ENCODE measurements at regions not wholly inside any gene's neighbourhood (a gene's known extent, or its start where the extent isn't known, plus 50 kb on each side); places are given as distances from the start of the nearest gene placed in this dataset.

- Mint-ChIP-seq H3K27me3 (peaks cover 0 to 1% of the 10 kb centered on the region in 2 donors), H3K36me3 (no peaks in the 10 kb centered on the region), H3K27ac (no peak overlapping the region), H3K4me3 (no peak overlapping the region), H3K9me3 (peaks cover 0 to 3% (median 0%) of the 10 kb centered on the region in 5 donors), H3K4me1 (no peaks in the 10 kb centered on the region)
- ChIA-PET CTCF (no interaction called here), POLR2A (no interaction called here)
- Histone ChIP-seq H3K27ac (ENCODE audit: low read depth, low read length) (no peak overlapping the region), H3K27me3 (ENCODE audit: insufficient read depth, low read length, poor library complexity, severe bottlenecking) (no peaks in the 10 kb centered on the region), H3K4me1 (ENCODE audit: insufficient read depth, low read length) (no peaks in the 10 kb centered on the region), H3K9me3 (ENCODE audit: low read length) (no peaks in the 10 kb centered on the region), H3K4me3 (ENCODE audit: low read length) (no peak overlapping the region), H3K36me3 (ENCODE audit: insufficient read depth, low read length) (no peaks in the 10 kb centered on the region)
- DNase-seq = no peak
Observed at GRCh38 chr20:60591172-60591799, 633.1 kb downstream of the CDH26 start.

GRCh38 chr20:60598528-60598927 lies 640.3 kb downstream of the CDH26 start:
- no peak for DNase-seq
- H3K9me3 ChIP-seq (ENCODE audit: low read length) = no peaks in the 10 kb centered on the region
- POLR2A ChIA-PET = no interaction called here
- H3K4me1 ChIP-seq (ENCODE audit: insufficient read depth, low read length) = no peaks in the 10 kb centered on the region
- no peak overlapping the region for H3K4me3 ChIP-seq (ENCODE audit: low read length)
- Mint-ChIP-seq H3K27me3 (peaks cover 0 to 2% of the 10 kb centered on the region in 2 donors), H3K4me3 (no peak overlapping the region), H3K36me3 (no peaks in the 10 kb centered on the region), H3K4me1 (no peaks in the 10 kb centered on the region), H3K27ac (no peak overlapping the region), H3K9me3 (peaks cover 0 to 7% (median 0%) of the 10 kb centered on the region in 5 donors)
- CTCF ChIA-PET = no interaction called here
- no peaks in the 10 kb centered on the region for H3K27me3 ChIP-seq (ENCODE audit: insufficient read depth, low read length, poor library complexity, severe bottlenecking)
- no peaks in the 10 kb centered on the region for H3K36me3 ChIP-seq (ENCODE audit: insufficient read depth, low read length)
- no peak overlapping the region for H3K27ac ChIP-seq (ENCODE audit: low read depth, low read length)

- Mint-ChIP-seq H3K9me3 (peaks cover 0 to 7% (median 0%) of the 10 kb centered on the region in 5 donors), H3K27ac (no peak overlapping the region), H3K27me3 (peaks cover 0 to 2% of the 10 kb centered on the region in 2 donors), H3K36me3 (no peaks in the 10 kb centered on the region), H3K4me3 (no peak overlapping the region), H3K4me1 (no peaks in the 10 kb centered on the region)
- no peaks in the 10 kb centered on the region for H3K36me3 ChIP-seq (ENCODE audit: insufficient read depth, low read length)
- H3K4me3 ChIP-seq (ENCODE audit: low read length) = no peak overlapping the region
- H3K9me3 ChIP-seq (ENCODE audit: low read length) = no peaks in the 10 kb centered on the region
- no peaks in the 10 kb centered on the region for H3K27me3 ChIP-seq (ENCODE audit: insufficient read depth, low read length, poor library complexity, severe bottlenecking)
- CTCF ChIA-PET = no interaction called here
- H3K4me1 ChIP-seq (ENCODE audit: insufficient read depth, low read length) = no peaks in the 10 kb centered on the region
- H3K27ac ChIP-seq (ENCODE audit: low read depth, low read length) = no peak overlapping the region
- DNase-seq = no peak
- POLR2A ChIA-PET = no interaction called here
Observed at GRCh38 chr20:60599381-60599780, 641.2 kb downstream of the CDH26 start.

GRCh38 chr20:60600036-60600435 lies 641.8 kb downstream of the CDH26 start:
- Mint-ChIP-seq H3K4me3 (no peak overlapping the region), H3K9me3 (peaks cover 0 to 7% (median 0%) of the 10 kb centered on the region in 5 donors), H3K27ac (no peak overlapping the region), H3K36me3 (no peaks in the 10 kb centered on the region), H3K4me1 (no peaks in the 10 kb centered on the region), H3K27me3 (peaks cover 0 to 2% of the 10 kb centered on the region in 2 donors)
- Histone ChIP-seq H3K27ac (ENCODE audit: low read depth, low read length) (no peak overlapping the region), H3K27me3 (ENCODE audit: insufficient read depth, low read length, poor library complexity, severe bottlenecking) (no peaks in the 10 kb centered on the region), H3K4me1 (ENCODE audit: insufficient read depth, low read length) (no peaks in the 10 kb centered on the region), H3K4me3 (ENCODE audit: low read length) (no peak overlapping the region), H3K9me3 (ENCODE audit: low read length) (no peaks in the 10 kb centered on the region), H3K36me3 (ENCODE audit: insufficient read depth, low read length) (no peaks in the 10 kb centered on the region)
- ChIA-PET CTCF (no interaction called here), POLR2A (no interaction called here)
- no peak for DNase-seq

- Histone ChIP-seq H3K4me3 (ENCODE audit: low read length) (no peak overlapping the region), H3K36me3 (ENCODE audit: insufficient read depth, low read length) (no peaks in the 10 kb centered on the region), H3K27me3 (ENCODE audit: insufficient read depth, low read length, poor library complexity, severe bottlenecking) (no peaks in the 10 kb centered on the region), H3K9me3 (ENCODE audit: low read length) (no peaks in the 10 kb centered on the region), H3K4me1 (ENCODE audit: insufficient read depth, low read length) (no peaks in the 10 kb centered on the region), H3K27ac (ENCODE audit: low read depth, low read length) (no peak overlapping the region)
- Mint-ChIP-seq H3K4me3 (no peak overlapping the region), H3K36me3 (no peaks in the 10 kb centered on the region), H3K27me3 (peaks cover 4 to 6% of the 10 kb centered on the region in 2 donors), H3K9me3 (peaks cover 0 to 3% (median 0%) of the 10 kb centered on the region in 5 donors), H3K27ac (no peak overlapping the region), H3K4me1 (no peaks in the 10 kb centered on the region)
- no peak for DNase-seq
- CTCF ChIA-PET = no interaction called here
- POLR2A ChIA-PET = no interaction called here
Observed at GRCh38 chr20:60624066-60624465, 628.0 kb upstream of the CDH4 start.

DNA sequence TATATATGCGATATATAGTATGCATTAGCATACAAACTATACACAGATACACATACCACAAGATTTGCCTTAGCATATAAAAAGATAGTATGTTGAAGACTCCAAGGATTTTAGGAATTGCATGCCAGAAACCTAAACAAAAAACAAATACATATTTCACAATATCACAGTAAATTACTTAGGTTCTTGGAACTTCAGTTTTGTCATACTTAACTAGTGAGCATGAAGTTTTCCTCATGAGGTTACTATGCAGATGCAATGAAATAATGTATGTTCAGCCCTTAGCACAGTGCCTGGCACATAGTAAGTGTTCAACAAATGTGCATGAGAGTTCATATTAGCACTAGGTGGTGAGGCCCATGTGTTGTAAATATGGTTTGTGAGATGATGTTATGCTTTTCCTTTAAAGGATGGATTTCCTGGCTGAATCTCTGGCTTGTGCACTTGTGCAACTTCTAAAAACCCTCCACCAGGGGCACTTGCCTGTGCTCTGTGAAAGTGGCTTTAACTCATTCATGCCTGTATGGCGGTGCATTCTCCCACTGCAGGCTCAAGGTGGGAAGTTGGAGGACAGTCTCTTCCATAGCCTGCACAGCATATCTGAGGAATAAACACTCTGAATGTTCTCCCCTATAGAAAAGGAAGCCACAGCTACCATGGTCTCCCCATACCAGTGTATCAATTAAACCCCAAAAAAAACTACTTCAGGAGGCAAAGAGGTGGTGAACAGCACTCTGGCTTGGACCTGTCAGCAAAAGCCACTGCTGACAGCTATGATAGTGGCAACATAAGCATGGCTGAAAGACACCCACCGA lies 624.1 kb upstream of the CDH4 start:
- no peaks in the 10 kb centered on the region for H3K9me3 ChIP-seq (ENCODE audit: low read length)
- no peak for DNase-seq
- Mint-ChIP-seq H3K4me3 (no peak overlapping the region), H3K27ac (no peak overlapping the region), H3K27me3 (no peaks in the 10 kb centered on the region), H3K9me3 (no peaks in the 10 kb centered on the region), H3K36me3 (no peaks in the 10 kb centered on the region), H3K4me1 (no peaks in the 10 kb centered on the region)
- no peak overlapping the region for H3K27ac ChIP-seq (ENCODE audit: low read depth, low read length)
- POLR2A ChIA-PET = no interaction called here
- H3K36me3 ChIP-seq (ENCODE audit: insufficient read depth, low read length) = no peaks in the 10 kb centered on the region
- H3K27me3 ChIP-seq (ENCODE audit: insufficient read depth, low read length, poor library complexity, severe bottlenecking) = no peaks in the 10 kb centered on the region
- CTCF ChIA-PET = no interaction called here
- H3K4me1 ChIP-seq (ENCODE audit: insufficient read depth, low read length) = no peaks in the 10 kb centered on the region
- no peak overlapping the region for H3K4me3 ChIP-seq (ENCODE audit: low read length)

DNA sequence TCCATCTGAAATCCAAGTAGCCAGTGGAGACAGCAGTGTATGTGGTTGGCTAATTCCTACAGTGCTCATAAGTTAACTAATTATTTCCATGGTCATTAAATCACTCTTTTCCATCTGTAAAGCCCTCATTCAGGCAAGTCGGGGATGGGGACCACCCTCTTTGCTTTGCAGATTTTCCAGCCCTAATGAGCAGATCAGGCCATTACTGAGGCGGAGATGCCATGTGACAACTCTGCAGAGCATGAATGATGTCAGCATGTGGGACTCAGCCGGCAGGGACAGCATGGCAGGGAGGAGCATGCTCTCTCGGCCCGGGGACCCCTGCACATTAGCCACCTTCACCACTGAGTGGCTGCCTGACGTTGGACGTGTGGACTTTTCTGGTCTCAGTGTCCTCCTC lies 623.3 kb upstream of the CDH4 start:
- H3K36me3 Mint-ChIP-seq = no peaks in the 10 kb centered on the region

GRCh38 chr20:60629206-60629605 lies 622.9 kb upstream of the CDH4 start:
- H3K4me1 Mint-ChIP-seq = no peaks in the 10 kb centered on the region

More for the DNA sequence above, 623.3 kb upstream of the CDH4 start:
- Mint-ChIP-seq H3K4me1 (no peaks in the 10 kb centered on the region), H3K4me3 (no peak overlapping the region), H3K9me3 (no peaks in the 10 kb centered on the region), H3K27me3 (no peaks in the 10 kb centered on the region), H3K27ac (no peak overlapping the region)
- Histone ChIP-seq H3K27me3 (ENCODE audit: insufficient read depth, low read length, poor library complexity, severe bottlenecking) (no peaks in the 10 kb centered on the region), H3K4me3 (ENCODE audit: low read length) (no peak overlapping the region), H3K27ac (ENCODE audit: low read depth, low read length) (no peak overlapping the region), H3K36me3 (ENCODE audit: insufficient read depth, low read length) (no peaks in the 10 kb centered on the region), H3K4me1 (ENCODE audit: insufficient read depth, low read length) (no peaks in the 10 kb centered on the region), H3K9me3 (ENCODE audit: low read length) (no peaks in the 10 kb centered on the region)
- CTCF ChIA-PET = no interaction called here
- POLR2A ChIA-PET = no interaction called here
- DNase-seq = no peak

More at GRCh38 chr20:60629206-60629605, 622.9 kb upstream of the CDH4 start:
- Histone ChIP-seq H3K4me3 (ENCODE audit: low read length) (no peak overlapping the region), H3K36me3 (ENCODE audit: insufficient read depth, low read length) (no peaks in the 10 kb centered on the region), H3K27me3 (ENCODE audit: insufficient read depth, low read length, poor library complexity, severe bottlenecking) (no peaks in the 10 kb centered on the region), H3K9me3 (ENCODE audit: low read length) (no peaks in the 10 kb centered on the region), H3K27ac (ENCODE audit: low read depth, low read length) (no peak overlapping the region), H3K4me1 (ENCODE audit: insufficient read depth, low read length) (no peaks in the 10 kb centered on the region)
- CTCF ChIA-PET = no interaction called here
- Mint-ChIP-seq H3K27me3 (no peaks in the 10 kb centered on the region), H3K9me3 (no peaks in the 10 kb centered on the region), H3K36me3 (no peaks in the 10 kb centered on the region), H3K27ac (no peak overlapping the region), H3K4me3 (no peak overlapping the region)
- DNase-seq = no peak
- POLR2A ChIA-PET = no interaction called here
